HEK293 (cell line): ENCODE measurements at regions not wholly inside any gene's neighbourhood (a gene's known extent, or its start where the extent isn't known, plus 50 kb on each side); places are given as distances from the start of the nearest gene placed in this dataset.

Source experiments
- CTCF ChIA-PET: fragments of 350-600 bp; formaldehyde crosslinking; extraction: SDS; loops from one replicate; lab custom pipeline; 2021; ENCODE audit warnings: antibody characterized with exemption; lab: Yijun Ruan, JAX
- POLR2A ChIA-PET: fragments of 300-600 bp; formaldehyde crosslinking; extraction: SDS; loops from one replicate; lab custom pipeline; 2020; ENCODE audit warnings: antibody characterized with exemption, inconsistent platforms; lab: Yijun Ruan, JAX
- H3K27ac ChIP-seq: fragments of 200-500 bp; sonication (Bioruptor generic); 2 replicates; pipeline ENCODE4 v1.5.1; 2014; ENCODE audit warnings: low read depth, low read length, control low read depth, inconsistent platforms; ENCODE audit errors: extremely low read depth
- H3K36me3 ChIP-seq, 2 experiments: fragments of 200-500 bp in 1 of 2; sonication (Bioruptor generic) in 1 of 2; 1 replicate in 1 of 2; 2 replicates in 1 of 2; pipeline ENCODE4 v1.5.1; 2014 to 2017; ENCODE audit warnings: inconsistent platforms in 2 of 2, low read length in 2 of 2; ENCODE audit not compliant: control insufficient read depth in 2 of 2, insufficient read depth in 1 of 2
- H3K4me1 ChIP-seq: fragments of 200-500 bp; sonication (Bioruptor generic); 2 replicates; pipeline ENCODE4 v1.5.1; 2014; ENCODE audit warnings: mild to moderate bottlenecking, low read length, inconsistent platforms; ENCODE audit not compliant: control insufficient read depth, insufficient read depth
- H3K4me3 ChIP-seq: 2 replicates; pipeline ENCODE4 v1.5.1; 2011; ENCODE audit warnings: low read depth, mild to moderate bottlenecking, control low read depth, low read length, moderate library complexity
- H3K9me3 ChIP-seq: fragments of 200-500 bp; sonication (Bioruptor generic); 2 replicates; pipeline ENCODE4 v1.5.1; 2014; ENCODE audit warnings: low read depth, low read length, inconsistent platforms; ENCODE audit not compliant: control insufficient read depth, insufficient read depth
- HOXC10 ChIP-seq: sonication (generic); formaldehyde crosslinking; IDR thresholded peaks from 2 replicates; pipeline ENCODE4 v1.8.1; 2023; ENCODE audit warnings: mild to moderate bottlenecking, missing genetic modification reagents
- KLF9 ChIP-seq: fragments of 450-650 bp; formaldehyde crosslinking; IDR thresholded peaks from 2 replicates; pipeline ENCODE4 v1.5.1; 2016; ENCODE audit warnings: missing biosample characterization, missing genetic modification characterization, low read depth
- PATZ1 ChIP-seq: fragments of 450-650 bp; formaldehyde crosslinking; IDR thresholded peaks from 2 replicates; pipeline ENCODE4 v1.5.1; 2016; ENCODE audit warnings: missing biosample characterization, missing genetic modification characterization
- PRDM2 ChIP-seq: fragments of 450-650 bp; formaldehyde crosslinking; IDR thresholded peaks from 2 replicates; pipeline ENCODE4 v1.5.1; 2016; ENCODE audit warnings: missing biosample characterization, missing genetic modification characterization, borderline replicate concordance
- PRDM4 ChIP-seq: fragments of 450-650 bp; formaldehyde crosslinking; IDR thresholded peaks from 2 replicates; pipeline ENCODE4 v1.5.1; 2017; ENCODE audit warnings: missing biosample characterization, missing genetic modification characterization
- ZEB2 ChIP-seq: fragments of 450-650 bp; formaldehyde crosslinking; IDR thresholded peaks from 2 replicates; pipeline ENCODE4 v1.5.1; 2016; ENCODE audit warnings: missing biosample characterization, missing genetic modification characterization
- ZNF112 ChIP-seq: fragments of 450-650 bp; formaldehyde crosslinking; IDR thresholded peaks from 2 replicates; pipeline ENCODE4 v1.5.0; 2017; ENCODE audit warnings: missing biosample characterization, missing genetic modification characterization
- ZNF211 ChIP-seq: fragments of 450-650 bp; formaldehyde crosslinking; IDR thresholded peaks from 2 replicates; pipeline ENCODE4 v1.5.1; 2016; ENCODE audit warnings: low read depth, missing biosample characterization, missing genetic modification characterization
- ZNF26 ChIP-seq: fragments of 450-650 bp; formaldehyde crosslinking; IDR thresholded peaks from 2 replicates; pipeline ENCODE4 v1.5.1; 2016; ENCODE audit warnings: missing biosample characterization, missing genetic modification characterization
- ZNF302 ChIP-seq: fragments of 450-650 bp; formaldehyde crosslinking; IDR thresholded peaks from 2 replicates; pipeline ENCODE4 v1.5.1; 2016; ENCODE audit warnings: missing biosample characterization, missing genetic modification characterization, low read depth
- ZNF473 ChIP-seq: fragments of 450-650 bp; formaldehyde crosslinking; IDR thresholded peaks from 2 replicates; pipeline ENCODE4 v1.5.1; 2017; ENCODE audit warnings: missing biosample characterization, missing genetic modification characterization
- ZNF48 ChIP-seq: fragments of 450-650 bp; formaldehyde crosslinking; IDR thresholded peaks from 2 replicates; pipeline ENCODE4 v1.5.1; 2016; ENCODE audit warnings: missing biosample characterization, missing genetic modification characterization
- ZNF514 ChIP-seq: fragments of 450-650 bp; formaldehyde crosslinking; IDR thresholded peaks from 2 replicates; pipeline ENCODE4 v1.5.1; 2016; ENCODE audit warnings: missing biosample characterization, missing genetic modification characterization
- ZNF521 ChIP-seq: fragments of 450-650 bp; formaldehyde crosslinking; IDR thresholded peaks from 2 replicates; pipeline ENCODE4 v1.5.1; 2017; ENCODE audit warnings: missing biosample characterization, mild to moderate bottlenecking, missing genetic modification characterization
- ZNF544 ChIP-seq: fragments of 450-650 bp; formaldehyde crosslinking; IDR thresholded peaks from 2 replicates; pipeline ENCODE4 v1.5.0; 2017; ENCODE audit warnings: missing biosample characterization, missing genetic modification characterization
- ZNF580 ChIP-seq: fragments of 450-650 bp; formaldehyde crosslinking; IDR thresholded peaks from 2 replicates; pipeline ENCODE4 v1.5.1; 2016; ENCODE audit warnings: missing biosample characterization, missing genetic modification characterization
- ZNF660 ChIP-seq: fragments of 450-650 bp; IDR thresholded peaks from 2 replicates; pipeline ENCODE4 v1.5.1; 2018; ENCODE audit warnings: missing biosample characterization, mild to moderate bottlenecking, missing genetic modification characterization
- ZNF747 ChIP-seq: fragments of 450-650 bp; formaldehyde crosslinking; IDR thresholded peaks from 2 replicates; pipeline ENCODE4 v1.5.1; 2016; ENCODE audit warnings: missing biosample characterization, missing genetic modification characterization
- ZNF76 ChIP-seq: fragments of 450-650 bp; formaldehyde crosslinking; IDR thresholded peaks from 2 replicates; pipeline ENCODE4; 2016; ENCODE audit warnings: low read depth, missing biosample characterization, missing genetic modification characterization, borderline replicate concordance
- TF ChIP-seq, protein P1 (sequence below): fragments of 450-650 bp; formaldehyde crosslinking; IDR thresholded peaks from 2 replicates; pipeline ENCODE4 v1.5.1; 2016; ENCODE audit warnings: missing biosample characterization, missing genetic modification characterization
- TF ChIP-seq, protein P2 (sequence below): fragments of 450-650 bp; formaldehyde crosslinking; IDR thresholded peaks from 2 replicates; pipeline ENCODE4 v1.5.1; 2016; ENCODE audit warnings: missing biosample characterization, missing genetic modification characterization, borderline replicate concordance

DNA sequence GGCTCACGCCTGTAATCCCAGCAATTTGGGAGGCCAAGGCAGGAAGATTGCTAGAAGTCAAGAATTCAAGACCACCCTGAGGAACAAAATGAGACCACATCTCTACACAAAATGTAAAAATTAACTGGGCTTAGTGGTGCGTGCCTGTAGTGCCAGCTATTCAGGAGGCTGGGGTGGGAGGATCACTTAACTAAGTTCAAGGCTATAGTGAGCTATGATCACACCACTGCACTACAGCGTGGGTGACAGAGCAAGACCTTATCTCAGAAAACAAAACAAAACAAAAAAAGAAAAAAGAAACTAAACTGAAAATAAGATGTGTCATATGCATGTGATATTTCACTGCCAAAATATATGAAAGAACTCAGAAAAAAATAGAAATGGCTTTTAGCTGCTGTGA, 243.3 kb upstream of the CCDC54 start:
- H3K9me3 ChIP-seq: no peaks in the 10 kb centered on the region
- CTCF ChIA-PET: no interaction called here
- POLR2A ChIA-PET: no interaction called here
- no peaks in the 10 kb centered on the region for H3K4me1 ChIP-seq
- no peak overlapping the region for H3K4me3 ChIP-seq
- TF ChIP-seq ZNF660 (tag by site-specific recombination) (no peak), ZNF521 (tag by site-specific recombination) (no peak), ZNF48 (tag by site-specific recombination) (no peak), ZNF211 (tag by site-specific recombination) (no peak), ZNF302 (tag by site-specific recombination) (no peak), ZNF26 (no peak), HOXC10 (CRISPR knock-in tag) (no peak)
- TF ChIP-seq, protein P1, sequence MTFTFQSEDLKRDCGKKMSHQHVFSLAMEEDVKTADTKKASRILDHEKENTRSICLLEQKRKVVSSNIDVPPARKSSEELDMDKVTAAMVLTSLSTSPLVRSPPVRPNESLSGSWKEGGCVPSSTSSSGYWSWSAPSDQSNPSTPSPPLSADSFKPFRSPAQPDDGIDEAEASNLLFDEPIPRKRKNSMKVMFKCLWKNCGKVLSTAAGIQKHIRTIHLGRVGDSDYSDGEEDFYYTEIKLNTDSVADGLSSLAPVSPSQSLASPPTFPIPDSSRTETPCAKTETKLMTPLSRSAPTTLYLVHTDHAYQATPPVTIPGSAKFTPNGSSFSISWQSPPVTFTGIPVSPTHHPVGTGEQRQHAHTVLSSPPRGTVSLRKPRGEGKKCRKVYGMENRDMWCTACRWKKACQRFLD (tag by site-specific recombination): no peak
- TF ChIP-seq, protein P2, sequence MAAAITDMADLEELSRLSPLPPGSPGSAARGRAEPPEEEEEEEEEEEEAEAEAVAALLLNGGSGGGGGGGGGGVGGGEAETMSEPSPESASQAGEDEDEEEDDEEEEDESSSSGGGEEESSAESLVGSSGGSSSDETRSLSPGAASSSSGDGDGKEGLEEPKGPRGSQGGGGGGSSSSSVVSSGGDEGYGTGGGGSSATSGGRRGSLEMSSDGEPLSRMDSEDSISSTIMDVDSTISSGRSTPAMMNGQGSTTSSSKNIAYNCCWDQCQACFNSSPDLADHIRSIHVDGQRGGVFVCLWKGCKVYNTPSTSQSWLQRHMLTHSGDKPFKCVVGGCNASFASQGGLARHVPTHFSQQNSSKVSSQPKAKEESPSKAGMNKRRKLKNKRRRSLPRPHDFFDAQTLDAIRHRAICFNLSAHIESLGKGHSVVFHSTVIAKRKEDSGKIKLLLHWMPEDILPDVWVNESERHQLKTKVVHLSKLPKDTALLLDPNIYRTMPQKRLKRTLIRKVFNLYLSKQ (tag by site-specific recombination): no peak
- H3K27ac ChIP-seq: no peak overlapping the region
- no peaks in the 10 kb centered on the region for H3K36me3 ChIP-seq

DNA sequence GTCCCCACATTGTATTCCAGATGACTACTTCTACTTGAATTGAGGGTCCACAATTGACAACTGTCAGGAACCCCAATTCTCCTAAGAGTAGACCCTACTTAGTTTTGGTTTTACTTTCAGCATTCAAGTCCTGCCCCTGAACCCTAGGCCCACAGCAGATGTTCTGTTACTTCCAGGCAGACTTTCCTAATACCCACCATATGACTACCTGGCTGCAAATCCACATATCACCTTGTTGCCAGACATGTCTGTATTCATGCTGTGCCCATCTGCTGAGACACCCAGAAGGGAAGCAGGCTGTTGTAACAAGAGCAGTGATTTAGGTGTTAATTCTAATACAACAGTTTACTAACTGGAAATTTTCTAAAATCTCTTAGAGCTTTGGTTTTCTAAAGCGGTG, 235.1 kb upstream of the CCDC54 start:
- Histone ChIP-seq H3K9me3 (no peaks in the 10 kb centered on the region), H3K4me1 (no peaks in the 10 kb centered on the region), H3K27ac (no peak overlapping the region), H3K36me3 (no peaks in the 10 kb centered on the region), H3K4me3 (no peak overlapping the region)
- POLR2A ChIA-PET: no interaction called here
- CTCF ChIA-PET: no interaction called here
- no peak for TF ChIP-seq ZNF747
- no peak for TF ChIP-seq ZNF580 (tag by site-specific recombination)
- TF ChIP-seq PRDM4 (tag by site-specific recombination): no peak
- no peak for TF ChIP-seq ZEB2 (tag by site-specific recombination)
- no peak for TF ChIP-seq KLF9 (tag by site-specific recombination)
- no peak for TF ChIP-seq ZNF76 (tag by site-specific recombination)
- no peak for TF ChIP-seq ZNF473
- no peak for TF ChIP-seq PATZ1 (tag by site-specific recombination)
- TF ChIP-seq ZNF112 (tag by site-specific recombination): no peak
- no peak for TF ChIP-seq ZNF514
- TF ChIP-seq PRDM2 (tag by site-specific recombination): no peak
- no peak for TF ChIP-seq ZNF544 (tag by site-specific recombination)
